T-helper 1 cell (primary cell): ENCODE measurements at regions not wholly inside any gene's neighbourhood (a gene's known extent, or its start where the extent isn't known, plus 50 kb on each side); places are given as distances from the start of the nearest gene placed in this dataset.

ENCODE experiments used
- DNase-seq, 5 donors: peaks; one replicate each; pipeline ENCODE4 v3.0.0-alpha.2; 2012 to 2020

DNA sequence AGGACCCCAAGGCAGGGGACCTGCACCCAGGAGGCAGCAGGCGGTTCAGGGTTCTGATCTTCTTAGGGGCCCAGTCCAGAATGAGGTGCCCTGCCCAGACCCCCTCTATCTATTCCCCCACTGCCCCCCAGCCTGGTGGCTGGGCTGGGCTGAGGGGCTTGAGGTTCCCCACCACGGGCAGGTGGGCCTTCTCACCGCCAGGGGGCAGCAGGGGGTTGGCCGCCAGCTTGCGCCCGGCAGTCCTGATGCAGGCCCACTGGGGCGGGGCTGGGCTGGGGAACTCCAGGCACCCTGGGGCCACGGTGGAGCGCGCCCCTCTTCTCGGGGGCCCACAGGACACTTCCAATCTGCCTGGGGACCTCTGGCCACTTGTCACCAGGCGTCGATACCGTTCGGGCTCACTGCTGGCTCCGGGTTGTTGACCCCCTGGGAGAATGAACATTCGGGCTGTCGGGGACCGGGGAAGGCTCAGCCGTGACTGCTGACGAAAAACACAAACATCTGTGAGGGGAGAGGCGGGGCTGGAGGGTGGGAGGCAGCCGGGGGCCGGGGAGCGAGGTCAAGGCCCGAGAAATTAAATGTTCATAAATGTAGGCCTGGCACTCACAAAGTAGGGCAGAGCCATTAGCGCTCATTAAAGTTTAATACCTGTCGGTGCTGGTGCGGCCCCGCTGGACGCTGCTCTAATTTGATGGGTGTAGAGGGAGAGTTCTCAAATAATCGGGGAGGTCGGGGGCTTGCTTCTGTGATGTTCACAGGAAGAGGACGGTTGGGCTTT lies 219.3 kb upstream of the GSE1 start:
- peak; percentile 34 to 55 (median 46) for DNase-seq

DNA sequence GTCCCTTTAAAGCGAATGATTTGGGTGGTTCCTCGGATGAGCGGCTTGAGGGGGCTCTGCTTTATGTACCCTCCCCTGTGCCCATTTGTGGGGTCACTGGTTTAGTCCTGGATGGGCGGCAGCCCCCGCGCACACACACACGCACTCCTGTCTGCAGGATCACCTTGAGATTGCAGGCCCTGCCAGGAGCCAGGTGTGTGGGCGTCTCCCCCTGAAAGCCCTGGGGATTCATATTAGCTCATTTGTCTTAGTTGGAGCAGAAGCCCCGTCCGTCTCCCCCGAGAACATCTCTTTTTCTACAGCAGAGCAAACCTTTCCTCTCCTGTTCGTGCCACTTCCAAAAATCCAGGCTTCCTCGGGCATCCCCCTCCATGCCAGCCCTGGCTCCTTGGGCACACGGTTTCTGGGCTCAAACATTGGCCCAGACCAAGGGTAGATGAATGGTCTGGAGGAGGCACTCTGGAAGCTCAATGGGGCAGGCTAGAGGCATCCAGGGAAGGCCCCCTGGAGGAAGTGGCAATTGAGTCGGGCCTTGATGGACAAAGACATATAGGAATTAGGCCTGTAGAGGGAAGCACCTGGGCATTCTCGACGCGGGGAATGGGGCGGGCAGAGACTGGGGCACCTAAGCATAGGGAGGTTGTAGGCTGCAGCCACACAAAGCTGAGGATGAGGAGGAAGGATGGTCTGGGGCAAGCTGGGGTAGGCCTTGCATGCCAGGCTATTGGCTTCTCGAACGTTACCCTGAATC lies 218.5 kb upstream of the GSE1 start:
- peak in 1 of 5 donors; percentile 3 for DNase-seq

DNA sequence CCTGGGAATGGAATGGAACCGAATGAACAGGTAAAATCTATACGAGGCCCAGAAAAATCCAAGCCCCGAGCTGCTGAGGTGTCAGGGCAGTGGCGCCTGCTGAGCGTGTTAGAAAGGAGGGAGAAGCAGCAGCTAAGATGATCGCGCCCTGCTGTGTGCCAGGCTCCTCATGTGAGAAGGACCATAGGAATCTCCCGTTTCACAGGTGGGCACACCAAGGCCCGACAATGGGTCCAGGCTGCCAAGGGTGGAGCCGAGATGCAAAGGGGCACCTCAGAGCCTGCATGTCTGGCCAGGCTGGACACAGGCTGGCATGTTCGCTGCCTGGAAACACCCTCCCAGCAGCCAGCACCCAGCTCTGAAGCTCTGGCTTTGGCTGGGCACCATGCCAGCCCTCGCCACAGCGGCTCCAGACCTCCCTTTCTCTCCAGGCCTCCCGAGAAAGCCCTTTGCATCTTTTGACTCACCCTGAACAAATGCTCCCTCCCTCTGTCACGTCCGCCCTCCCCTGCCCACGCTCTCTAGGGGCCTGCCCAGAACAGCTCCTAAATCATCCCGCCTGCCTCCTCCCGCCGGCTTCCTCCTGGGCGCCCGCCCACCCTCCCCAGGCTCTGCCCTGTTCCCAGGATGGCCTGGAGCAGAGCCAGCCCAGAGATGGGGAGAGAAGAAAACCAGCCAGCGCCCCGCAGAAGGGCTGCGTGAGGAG lies 217.8 kb upstream of the GSE1 start:
- DNase-seq = peak in 1 of 5 donors; percentile 8

GRCh38 chr16:85395913-85396878 lies 216.9 kb upstream of the GSE1 start:
- peak in 1 of 5 donors; percentile 7 for DNase-seq

DNA sequence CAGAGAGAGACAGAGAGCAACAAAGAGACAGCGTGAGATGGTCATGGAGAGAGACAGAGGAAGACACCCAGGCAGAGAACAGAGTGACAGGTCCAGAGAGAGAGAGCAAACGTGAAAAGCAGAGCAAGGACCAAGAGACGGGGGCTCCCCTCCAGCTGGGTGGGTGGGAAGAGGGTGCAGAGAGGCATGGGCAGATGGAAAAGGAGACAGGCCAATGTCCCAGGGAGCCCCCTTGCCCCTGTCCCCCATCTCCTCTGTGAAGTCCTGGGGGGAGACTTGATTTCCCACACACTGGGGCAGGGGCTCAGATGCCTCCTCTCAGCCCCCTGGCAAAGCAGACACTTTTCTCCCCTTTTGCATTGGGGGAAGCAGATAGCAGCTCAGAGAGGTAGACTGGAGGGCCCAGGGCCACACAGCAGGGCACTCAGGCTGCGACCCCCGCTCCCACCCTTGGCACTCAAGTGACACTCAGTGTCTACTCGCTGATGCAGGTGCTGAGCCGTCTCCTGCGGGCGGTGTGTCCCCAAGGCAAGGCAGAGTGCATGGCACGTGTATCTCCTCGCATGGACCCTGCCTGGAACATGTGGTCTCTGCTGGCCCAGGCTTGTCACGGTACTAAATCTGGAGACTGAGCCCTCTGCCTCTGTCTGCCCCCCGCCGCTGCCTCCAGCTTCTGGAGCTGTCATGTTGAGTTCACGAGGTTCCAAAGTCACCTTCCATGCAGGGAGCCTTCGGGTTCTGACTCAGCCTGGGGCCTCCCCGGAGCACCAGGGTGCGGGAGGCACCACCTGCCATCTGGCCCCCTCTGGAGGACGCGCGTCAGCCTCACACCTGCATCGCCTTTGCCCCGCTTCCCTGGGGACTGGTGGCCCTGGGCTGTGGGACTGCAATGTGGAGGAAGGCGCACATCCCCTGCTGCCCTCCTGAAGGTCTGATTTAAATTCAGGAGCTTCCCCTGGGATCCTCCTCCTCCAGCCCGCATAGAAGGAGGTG lies 215.9 kb upstream of the GSE1 start:
- DNase-seq = peak in 1 of 5 donors; percentile 7

GRCh38 chr16:85398050-85398451 lies 215.1 kb upstream of the GSE1 start:
- peak in 1 of 5 donors; percentile 1 for DNase-seq

DNA sequence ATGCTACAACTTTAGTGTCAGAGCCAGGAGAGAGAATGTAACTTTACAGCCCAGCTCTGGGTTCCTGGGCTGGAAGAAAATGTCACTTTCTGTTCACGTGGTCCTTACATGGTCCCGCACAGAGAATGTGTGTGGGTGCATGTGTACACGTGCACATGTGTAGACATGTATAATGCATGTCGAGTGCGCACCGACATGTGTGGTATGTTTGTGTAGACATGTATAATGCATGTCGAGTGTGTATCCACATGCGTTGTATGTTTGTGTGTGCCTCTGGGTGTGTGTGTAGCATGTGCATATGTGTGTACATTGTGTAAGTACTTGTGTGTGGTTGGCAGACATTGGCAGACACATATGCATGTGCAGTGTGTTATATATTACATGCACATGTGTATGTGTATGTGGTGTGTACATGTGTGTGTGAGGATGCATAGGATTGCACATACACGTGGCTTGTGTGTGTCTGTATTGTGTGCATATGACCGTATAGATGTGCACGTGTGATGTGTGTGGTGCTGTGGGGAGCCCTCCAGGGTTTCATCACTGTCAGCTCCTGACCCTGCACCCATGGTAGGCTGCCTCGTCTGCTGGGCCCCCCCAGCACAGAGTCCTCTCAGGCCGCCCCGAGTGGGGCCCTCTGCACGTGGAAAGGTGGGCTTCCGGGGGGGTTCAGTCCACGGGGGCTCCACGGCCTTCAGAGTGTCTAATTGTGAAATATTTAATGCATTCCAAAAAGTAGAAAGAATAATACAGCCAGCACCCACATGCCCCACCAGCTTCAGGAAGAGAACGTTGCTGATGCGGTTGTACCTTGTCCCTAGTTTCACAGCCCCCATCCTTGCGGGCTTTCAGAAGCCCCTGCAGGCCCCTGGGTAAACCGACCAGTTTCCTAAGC lies 214.2 kb upstream of the GSE1 start:
- DNase-seq = no peak

- peak in 1 of 5 donors; percentile 3 for DNase-seq
These were observed 213.4 kb upstream of the GSE1 start for GRCh38 chr16:85399583-85400284.

- peak in 1 of 5 donors; percentile 2 for DNase-seq
These were observed 212.6 kb upstream of the GSE1 start for GRCh38 chr16:85400305-85401205.

DNA sequence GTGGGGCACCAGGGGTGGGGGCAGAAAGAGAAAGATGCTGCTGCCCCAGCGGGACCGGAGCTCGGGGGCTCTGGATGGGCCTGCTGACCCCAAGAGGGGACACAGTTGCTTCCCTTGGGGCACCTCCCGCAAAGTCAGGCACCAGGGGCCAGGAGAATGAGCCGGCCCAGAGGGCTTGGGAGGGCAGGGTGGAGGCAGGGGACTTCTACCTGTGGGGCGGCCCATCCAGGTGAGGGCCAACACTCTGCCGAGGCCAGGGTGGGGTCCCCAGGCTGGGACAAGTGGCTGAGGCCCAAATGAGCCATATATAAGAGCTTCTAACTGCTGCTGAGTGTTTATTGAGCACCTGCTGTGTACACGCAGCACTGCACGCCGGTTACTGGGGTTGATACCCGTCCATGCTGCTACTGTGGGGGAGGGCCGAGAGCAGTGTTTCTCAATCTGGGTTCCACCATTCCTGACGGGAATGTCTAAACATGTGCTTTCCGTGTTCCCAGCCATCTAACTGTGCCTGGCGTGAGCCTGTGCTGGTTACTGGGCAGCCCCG lies 211.7 kb upstream of the GSE1 start:
- DNase-seq = peak in 1 of 5 donors; percentile 5

- DNase-seq = peak in 1 of 5 donors; percentile 6
These were observed 211.0 kb upstream of the GSE1 start for GRCh38 chr16:85401917-85402766.

DNA sequence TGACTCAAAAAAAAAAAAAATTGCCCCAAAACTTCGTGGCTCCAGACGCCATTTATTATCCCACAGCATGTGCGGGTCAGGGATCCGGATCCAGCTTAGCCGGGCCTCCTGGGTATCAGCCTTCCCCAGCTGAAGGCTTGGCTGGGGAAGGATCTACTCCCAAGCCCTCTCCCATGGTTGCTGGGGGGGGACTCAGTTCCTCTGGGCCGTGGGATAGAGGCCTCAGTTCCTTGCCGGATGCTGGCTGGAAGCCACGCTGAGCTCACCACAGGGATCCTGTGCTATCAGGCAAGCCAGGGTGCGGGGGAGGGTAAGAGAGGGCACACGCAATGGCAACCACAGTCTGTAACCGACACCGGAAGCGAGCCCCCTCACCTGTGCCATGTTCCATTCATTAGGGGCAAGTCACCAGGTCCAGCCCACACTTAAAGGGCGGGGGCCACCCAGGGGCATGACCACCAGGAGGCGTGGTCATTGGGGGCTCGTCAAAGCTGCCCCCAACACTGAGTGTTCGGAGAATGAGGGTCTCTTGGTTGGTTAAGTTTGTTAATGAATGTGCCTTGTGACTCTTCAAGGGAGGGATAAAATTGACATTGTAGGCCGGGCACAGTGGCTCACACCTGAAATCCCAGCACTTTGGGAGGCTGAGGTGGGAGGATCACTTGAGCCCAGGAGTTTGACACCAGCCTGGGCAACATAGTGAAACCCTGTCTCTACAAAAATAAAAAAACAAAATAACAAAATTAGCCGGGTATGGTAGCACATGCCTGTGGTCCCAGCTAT lies 210.0 kb upstream of the GSE1 start:
- peak in 1 of 5 donors; percentile 5 for DNase-seq

DNA sequence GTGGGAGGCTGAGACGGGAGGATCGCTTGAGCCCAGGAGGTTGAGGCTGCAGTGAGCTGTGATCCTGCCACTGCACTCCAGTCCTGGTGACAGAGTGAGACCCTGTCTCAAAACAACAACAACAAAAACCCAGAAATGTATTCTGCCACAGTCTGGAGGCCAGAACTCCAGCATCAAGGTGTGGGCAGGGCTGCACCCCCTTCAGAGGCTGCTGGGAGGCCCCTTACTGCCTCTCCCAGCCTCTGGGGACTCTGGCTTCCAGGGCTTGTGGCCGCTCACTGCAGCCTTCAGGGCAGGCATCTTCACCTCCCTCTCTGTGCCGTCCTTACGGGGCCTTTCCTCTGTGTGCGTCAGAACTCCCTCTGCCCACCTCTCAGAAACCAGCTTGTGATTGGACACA lies 209.4 kb upstream of the GSE1 start:
- no peak for DNase-seq

- DNase-seq = peak in 2 of 5 donors; percentile 2 to 4
These were observed 200.1 kb upstream of the GSE1 start for GRCh38 chr16:85412911-85413520.
